ENCODE measurements at regions not wholly inside any gene's neighbourhood (a gene's known extent, or its start where the extent isn't known, plus 50 kb on each side); places are given as distances from the start of the nearest gene placed in this dataset.
A peak's percentile ranks its signal among the peaks of the same experiment; 100 is the strongest.

- DNase-seq: no peak
Observed at GRCh38 chr2:149661844-149662243, 74.3 kb upstream of the MMADHC start.

GRCh38 chr2:149658553-149658952 lies 71.0 kb upstream of the MMADHC start:
- DNase-seq: no peak

- peak; percentile 10 for DNase-seq
Observed at GRCh38 chr2:149657401-149658040, 69.9 kb upstream of the MMADHC start.

- DNase-seq: no peak
Observed at GRCh38 chr2:149656996-149657395, 69.4 kb upstream of the MMADHC start.

GRCh38 chr2:149653831-149654445 lies 66.4 kb upstream of the MMADHC start:
- DNase-seq: no peak

GRCh38 chr2:149652926-149653325 lies 65.4 kb upstream of the MMADHC start:
- DNase-seq: no peak

- DNase-seq: no peak
Observed at GRCh38 chr2:149652526-149652925, 65.0 kb upstream of the MMADHC start.

- DNase-seq: no peak
Observed at GRCh38 chr2:149651229-149651628, 63.7 kb upstream of the MMADHC start.

- DNase-seq: no peak
Observed at GRCh38 chr2:149650006-149650405, 62.4 kb upstream of the MMADHC start.

GRCh38 chr2:149648282-149649030 lies 60.9 kb upstream of the MMADHC start:
- no peak for DNase-seq

GRCh38 chr2:149645391-149645790 lies 57.8 kb upstream of the MMADHC start:
- DNase-seq: no peak

Data from NCI-H2171 (cell line).